ENCODE measurements at regions not wholly inside any gene's neighbourhood (a gene's known extent, or its start where the extent isn't known, plus 50 kb on each side); places are given as distances from the start of the nearest gene placed in this dataset.

- Histone ChIP-seq H3K79me2 (ENCODE audit: insufficient read depth) (no peaks in the 10 kb centered on the region), H4K20me1 (ENCODE audit: insufficient read depth) (no peaks in the 10 kb centered on the region), H3F3A (replicated peaks; ENCODE audit: insufficient read depth) (no peaks in the 10 kb centered on the region), H3K9me2 (no peaks in the 10 kb centered on the region), H3K4me2 (no peak overlapping the region), H3K9me3 (no peaks in the 10 kb centered on the region), H3K4me1 (ENCODE audit: control insufficient read depth in 1 of 2, insufficient read depth in 2 of 2, low read depth in 1 of 2, low read length in 1 of 2) (no peaks in the 10 kb centered on the region; a peak in 1 of 4 replicates), H3K27ac (ENCODE audit: low read depth in 2 of 2, low read length in 1 of 2) (no peak overlapping the region), H3K27me3 (ENCODE audit: insufficient read depth) (no peaks in the 10 kb centered on the region; the same call in 1 of the 2 replicates), H2AFZ (ENCODE audit: low read depth) (no peak overlapping the region), H3K36me3 (replicated peaks in 1 of 2; ENCODE audit: control insufficient read depth in 1 of 2, insufficient read depth in 2 of 2, low read length in 1 of 2) (no peaks in the 10 kb centered on the region), H3K4me3 (ENCODE audit: low read depth in 2 of 2, low read length in 1 of 2) (no peak overlapping the region), H3K9ac (no peak overlapping the region)
- DNase-seq: no peak
- ChIA-PET POLR2A (no interaction called here), CTCF (no interaction called here)
- TF ChIP-seq RCOR1 (IDR thresholded peaks at IDR 0.05; ENCODE audit: low read length) (no peak), USF2 (IDR thresholded peaks at IDR 0.05; ENCODE audit: borderline replicate concordance, low read depth, low read length) (no peak), MAX (IDR thresholded peaks at IDR 0.05; ENCODE audit: low read depth) (no peak), MXI1 (IDR thresholded peaks at IDR 0.05; ENCODE audit: low read depth, low read length) (no peak), SIN3A (IDR thresholded peaks at IDR 0.05; ENCODE audit: borderline replicate concordance, low read depth, low read length) (no peak)
- TF ChIP-seq, protein P1, sequence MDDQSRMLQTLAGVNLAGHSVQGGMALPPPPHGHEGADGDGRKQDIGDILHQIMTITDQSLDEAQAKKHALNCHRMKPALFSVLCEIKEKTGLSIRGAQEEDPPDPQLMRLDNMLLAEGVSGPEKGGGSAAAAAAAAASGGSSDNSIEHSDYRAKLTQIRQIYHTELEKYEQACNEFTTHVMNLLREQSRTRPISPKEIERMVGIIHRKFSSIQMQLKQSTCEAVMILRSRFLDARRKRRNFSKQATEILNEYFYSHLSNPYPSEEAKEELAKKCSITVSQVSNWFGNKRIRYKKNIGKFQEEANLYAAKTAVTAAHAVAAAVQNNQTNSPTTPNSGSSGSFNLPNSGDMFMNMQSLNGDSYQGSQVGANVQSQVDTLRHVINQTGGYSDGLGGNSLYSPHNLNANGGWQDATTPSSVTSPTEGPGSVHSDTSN (IDR thresholded peaks at IDR 0.05): no peak
- TF ChIP-seq, protein P2, sequence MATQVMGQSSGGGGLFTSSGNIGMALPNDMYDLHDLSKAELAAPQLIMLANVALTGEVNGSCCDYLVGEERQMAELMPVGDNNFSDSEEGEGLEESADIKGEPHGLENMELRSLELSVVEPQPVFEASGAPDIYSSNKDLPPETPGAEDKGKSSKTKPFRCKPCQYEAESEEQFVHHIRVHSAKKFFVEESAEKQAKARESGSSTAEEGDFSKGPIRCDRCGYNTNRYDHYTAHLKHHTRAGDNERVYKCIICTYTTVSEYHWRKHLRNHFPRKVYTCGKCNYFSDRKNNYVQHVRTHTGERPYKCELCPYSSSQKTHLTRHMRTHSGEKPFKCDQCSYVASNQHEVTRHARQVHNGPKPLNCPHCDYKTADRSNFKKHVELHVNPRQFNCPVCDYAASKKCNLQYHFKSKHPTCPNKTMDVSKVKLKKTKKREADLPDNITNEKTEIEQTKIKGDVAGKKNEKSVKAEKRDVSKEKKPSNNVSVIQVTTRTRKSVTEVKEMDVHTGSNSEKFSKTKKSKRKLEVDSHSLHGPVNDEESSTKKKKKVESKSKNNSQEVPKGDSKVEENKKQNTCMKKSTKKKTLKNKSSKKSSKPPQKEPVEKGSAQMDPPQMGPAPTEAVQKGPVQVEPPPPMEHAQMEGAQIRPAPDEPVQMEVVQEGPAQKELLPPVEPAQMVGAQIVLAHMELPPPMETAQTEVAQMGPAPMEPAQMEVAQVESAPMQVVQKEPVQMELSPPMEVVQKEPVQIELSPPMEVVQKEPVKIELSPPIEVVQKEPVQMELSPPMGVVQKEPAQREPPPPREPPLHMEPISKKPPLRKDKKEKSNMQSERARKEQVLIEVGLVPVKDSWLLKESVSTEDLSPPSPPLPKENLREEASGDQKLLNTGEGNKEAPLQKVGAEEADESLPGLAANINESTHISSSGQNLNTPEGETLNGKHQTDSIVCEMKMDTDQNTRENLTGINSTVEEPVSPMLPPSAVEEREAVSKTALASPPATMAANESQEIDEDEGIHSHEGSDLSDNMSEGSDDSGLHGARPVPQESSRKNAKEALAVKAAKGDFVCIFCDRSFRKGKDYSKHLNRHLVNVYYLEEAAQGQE (IDR thresholded peaks at IDR 0.05; ENCODE audit: low read depth, low read length): no peak
- 33% methylated on average over 2 of the region's 3 CpGs for WGBS (ENCODE audit: low lambda C conversion rate)
These were observed 181.3 kb upstream of the BCOR start for GRCh38 chrX:40279091-40279430.

DNA sequence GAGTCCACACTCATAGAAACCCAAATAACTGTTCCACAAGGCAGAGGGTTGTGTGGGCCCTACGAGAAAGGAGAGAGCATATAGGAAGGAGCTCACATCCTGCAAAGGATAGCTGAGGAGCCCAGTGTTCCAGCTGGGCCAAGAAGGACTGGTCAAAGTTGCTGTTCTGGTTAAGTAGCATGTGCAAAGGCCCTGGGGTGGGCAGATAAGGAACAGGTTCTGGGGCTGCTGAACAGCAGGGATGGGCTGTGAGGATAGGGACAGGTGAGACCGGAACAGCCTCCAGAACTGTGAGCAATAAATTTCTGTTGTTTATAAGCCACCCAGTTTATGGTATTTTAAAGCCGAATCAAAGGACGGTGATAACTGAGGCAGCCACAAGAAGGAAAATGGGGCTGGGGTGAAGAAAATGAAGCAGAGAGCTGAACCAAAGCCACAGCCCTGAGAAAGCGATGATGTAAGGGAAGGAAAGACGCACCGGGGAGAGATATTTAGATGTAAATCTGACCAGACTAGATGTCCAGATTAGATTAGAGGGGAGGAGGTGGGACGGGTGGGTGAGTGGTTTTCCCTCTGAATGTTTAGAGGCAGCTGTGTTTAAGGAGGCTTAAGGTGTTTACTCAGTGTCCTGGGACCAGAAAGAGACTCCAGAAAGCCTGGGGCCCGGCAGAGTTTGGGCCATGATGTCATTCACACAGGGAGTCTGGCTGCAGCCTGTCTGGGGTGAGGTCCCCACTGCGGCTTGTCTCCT lies 180.8 kb upstream of the BCOR start:
- 42% methylated on average over 9 of the region's 10 CpGs for WGBS (ENCODE audit: low lambda C conversion rate)
- no peak overlapping the region for H3K27ac ChIP-seq (ENCODE audit: low read depth in 2 of 2, low read length in 1 of 2)

More for the DNA sequence above, 180.8 kb upstream of the BCOR start:
- Histone ChIP-seq H4K20me1 (ENCODE audit: insufficient read depth) (no peaks in the 10 kb centered on the region), H3K79me2 (ENCODE audit: insufficient read depth) (no peaks in the 10 kb centered on the region), H3K9me3 (no peaks in the 10 kb centered on the region), H3F3A (replicated peaks; ENCODE audit: insufficient read depth) (no peaks in the 10 kb centered on the region), H3K4me2 (no peak overlapping the region), H3K4me1 (ENCODE audit: control insufficient read depth in 1 of 2, insufficient read depth in 2 of 2, low read depth in 1 of 2, low read length in 1 of 2) (peaks cover 0 to 2% of the 10 kb centered on the region in 2 experiments; a peak in 1 of 4 replicates), H3K9me2 (no peaks in the 10 kb centered on the region), H3K9ac (no peak overlapping the region), H2AFZ (ENCODE audit: low read depth) (no peak overlapping the region), H3K36me3 (replicated peaks in 1 of 2; ENCODE audit: control insufficient read depth in 1 of 2, insufficient read depth in 2 of 2, low read length in 1 of 2) (no peaks in the 10 kb centered on the region), H3K4me3 (ENCODE audit: low read depth in 2 of 2, low read length in 1 of 2) (no peak overlapping the region), H3K27me3 (ENCODE audit: insufficient read depth) (no peaks in the 10 kb centered on the region; the same call in 1 of the 2 replicates)
- ChIA-PET POLR2A (no interaction called here), CTCF (no interaction called here)
- no peak for TF ChIP-seq RFX5 (IDR thresholded peaks at IDR 0.05; ENCODE audit: low read length)
- TF ChIP-seq GABPA (IDR thresholded peaks at IDR 0.05; ENCODE audit: low read depth): no peak
- no peak for TF ChIP-seq FOXM1 (IDR thresholded peaks at IDR 0.05; ENCODE audit: low read depth)
- no peak for TF ChIP-seq CHD2 (IDR thresholded peaks at IDR 0.05; ENCODE audit: low read length, partially characterized antibody)
- no peak for TF ChIP-seq USF2 (IDR thresholded peaks at IDR 0.05; ENCODE audit: borderline replicate concordance, low read depth, low read length)
- no peak for TF ChIP-seq ELF1 (IDR thresholded peaks at IDR 0.05)
- TF ChIP-seq EZH2phosphoT487 (IDR thresholded peaks at IDR 0.05; ENCODE audit: borderline replicate concordance, low read depth): no peak
- TF ChIP-seq RAD21 (IDR thresholded peaks at IDR 0.05; ENCODE audit: low read length): no peak
- TF ChIP-seq MEF2A (IDR thresholded peaks at IDR 0.05; ENCODE audit: borderline replicate concordance, low read depth): no peak
- no peak for TF ChIP-seq POLR2AphosphoS5 (IDR thresholded peaks at IDR 0.05; ENCODE audit: low read depth, low read length)
- TF ChIP-seq, protein P1 (IDR thresholded peaks at IDR 0.05): no peak
- TF ChIP-seq FOXJ3 (CRISPR knock-in tag; IDR thresholded peaks at IDR 0.05): no peak
- TF ChIP-seq MXI1 (IDR thresholded peaks at IDR 0.05; ENCODE audit: low read depth, low read length): no peak
- no peak for DNase-seq

Data from SK-N-SH (cell line).